Heart right ventricle (tissue), 16 donors: ENCODE measurements at regions not wholly inside any gene's neighbourhood (a gene's known extent, or its start where the extent isn't known, plus 50 kb on each side); places are given as distances from the start of the nearest gene placed in this dataset.

Source experiments
- ATAC-seq, 8 donors: fragments of 200-7000 bp; cut with Tn5 transposase; one replicate each; pipeline ENCODE4 v1.9.1; 2020; ENCODE audit warnings: mild to moderate bottlenecking in 8 of 8, moderate library complexity in 8 of 8, moderate number of reproducible peaks in 1 of 8
- DNase-seq, 2 donors: peaks; one replicate each; pipeline ENCODE4 v3.0.0-alpha.2; 2020
- H3K27ac ChIP-seq, 10 donors: fragments of 200-600 bp; sonication (generic) in 2 of 10; one replicate each; pipeline versions ENCODE4 v1.5.0 to v1.8.0; 2020 to 2022; ENCODE audit warnings: mild to moderate bottlenecking in 3 of 10
- H3K27me3 ChIP-seq, 7 donors: fragments of 200-600 bp; one replicate each; pipeline ENCODE4 v1.8.0; 2021 to 2022; ENCODE audit warnings: mild to moderate bottlenecking in 2 of 7
- H3K36me3 ChIP-seq, 9 donors: fragments of 200-600 bp; sonication (generic) in 1 of 9; one replicate each; pipeline versions ENCODE4 v1.5.0 to v1.8.0; 2020 to 2022; ENCODE audit warnings: mild to moderate bottlenecking in 2 of 9
- H3K4me1 ChIP-seq, 9 donors: fragments of 200-600 bp; sonication (generic) in 1 of 9; one replicate each; pipeline versions ENCODE4 v1.5.0 to v1.8.0; 2020 to 2022; ENCODE audit warnings: mild to moderate bottlenecking in 4 of 9
- H3K4me3 ChIP-seq, 10 donors: fragments of 200-600 bp; sonication (generic) in 2 of 10; one replicate each; pipeline versions ENCODE4 v1.5.0 to v1.8.0; 2020 to 2022; ENCODE audit warnings: mild to moderate bottlenecking in 7 of 10, moderate library complexity in 2 of 10
- H3K9me3 ChIP-seq, 11 donors: fragments of 200-600 bp in 10 of 11; sonication (generic) in 2 of 11; one replicate each; pipeline versions ENCODE4 v1.5.0 to v1.8.0; 2013 to 2022; ENCODE audit warnings: mild to moderate bottlenecking in 2 of 11, control low read depth in 1 of 11, moderate library complexity in 1 of 11
- CTCF ChIP-seq, 9 donors: fragments of 200-600 bp; sonication (generic) in 2 of 9; IDR thresholded peaks; one replicate each; pipeline versions ENCODE4 v1.5.0 to v1.8.0; 2021 to 2022; ENCODE audit warnings: antibody characterized with exemption in 9 of 9, mild to moderate bottlenecking in 5 of 9, moderate library complexity in 1 of 9
- WGBS, 2 donors: extraction: QIAGEN DNeasy Blood & Tissue Kit; methylation state at CpG; one replicate each; pipeline ENCODE4 v1.1.7; 2013; ENCODE audit warnings: inconsistent platforms in 1 of 2; 5-methylcytosine and 5-hydroxymethylcytosine counted together
- intact Hi-C, 10 donors: fragments of 100-400 bp; cut with DNase I; formaldehyde crosslinking; loops; one replicate each; pipeline versions ENCODE4 v1.11.1 to v1.14.2; 2022
- donor health status: Arrhythmogenic right ventricular cardiomyopathy.
- donor health status: ischemic (EF 13 %, LVEDD 7.1; RV severe dilation, severe dysfunction).
- donor health status: healthy with polysubstance abuse.
- donor health status: DM: no; HTN: yes; CAD: no.
- donor health status: DM: no; HTN: no; CAD: no.
- donor health status: ischemic (EF 25% LVEDD 6.9; RV normal size, moderate dysfunction).
- donor health status: ischemic (EF 25% LVEDD 5.7; RV mildly dilated, moderate dysfunction).
- donor health status: healthy.
- donor health status: DM: yes; HTN: yes; CAD: no.
- donor health status: Ischemic cardiomyopathy.
- donor health status: ischemic (EF 35%, LVEDD 5.7; RV mildly dilated, moderate dysfunction).
- donor health status: nonischemic (EF 11% LVEDD 7.7; RV severe dilation, severe dysfunction).
- donor health status: DM: yes; HTN: yes; CAD: no.
- donor health status: PGD.
- donor health status: ischemic (EF 29% LVEDD 5.4; RV normal size, mild dysfunction).
- donor health status: nonischemic (EF 23%, LVEDD 6.1; RV moderate dilation, normal function).

DNA sequence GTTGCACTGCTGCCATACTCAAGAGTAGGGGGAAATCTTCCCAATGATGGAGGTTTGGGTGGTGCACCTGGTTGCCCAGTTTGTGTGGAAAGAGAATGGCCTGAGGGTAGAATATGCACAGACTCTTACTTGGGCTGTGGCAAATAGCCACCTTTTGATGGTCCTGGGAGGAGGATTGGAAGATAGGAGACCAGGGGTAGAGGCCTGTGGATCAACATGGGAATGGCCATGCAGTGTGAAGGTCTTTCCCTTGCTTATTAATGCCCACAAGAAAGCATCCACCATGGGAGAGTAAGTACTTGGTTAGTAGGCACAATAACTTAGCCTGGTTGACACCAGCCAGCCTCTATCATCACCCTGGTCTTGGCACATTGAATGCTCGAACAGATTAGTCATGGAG is 156.8 kb upstream of the LEF1 start:
- no peak for ATAC-seq
- intact Hi-C loops, result no loop called here

GRCh38 chr4:108324450-108324849 is 155.7 kb upstream of the LEF1 start:
- intact Hi-C loops, result no loop called here
- H3K4me3 ChIP-seq, result no peak overlapping the region
- H3K4me1 ChIP-seq, result no peaks in the 10 kb centered on the region
- no peak overlapping the region for H3K27ac ChIP-seq
- peaks cover 0 to 9% (median 0%) of the 10 kb centered on the region in 7 donors for H3K27me3 ChIP-seq
- no peak for TF ChIP-seq CTCF (IDR thresholded peaks at IDR 0.05)
- H3K36me3 ChIP-seq, result no peaks in the 10 kb centered on the region
- DNase-seq (no peak), ATAC-seq (no peak)
- H3K9me3 ChIP-seq, result peaks cover 0 to 9% (median 5%) of the 10 kb centered on the region in 11 donors
- 48 to 59% methylated on average over 1 of the region's 1 CpG for WGBS, 2 donors

More for the DNA sequence above, 156.8 kb upstream of the LEF1 start:
- Histone ChIP-seq H3K27ac (no peak overlapping the region), H3K36me3 (no peaks in the 10 kb centered on the region), H3K4me1 (no peaks in the 10 kb centered on the region), H3K9me3 (peaks cover 0 to 9% (median 5%) of the 10 kb centered on the region in 11 donors), H3K27me3 (peaks cover 0 to 9% (median 0%) of the 10 kb centered on the region in 7 donors), H3K4me3 (no peak overlapping the region)
- no peak for TF ChIP-seq CTCF (IDR thresholded peaks at IDR 0.05)
- no peak for DNase-seq
- 94% methylated on average over 1 of the region's 1 CpG for WGBS, 2 donors

- intact Hi-C loops, result no loop called here
- Histone ChIP-seq H3K27ac (no peak overlapping the region), H3K4me1 (no peaks in the 10 kb centered on the region), H3K27me3 (peaks cover 0 to 5% (median 0%) of the 10 kb centered on the region in 7 donors), H3K4me3 (no peak overlapping the region), H3K36me3 (no peaks in the 10 kb centered on the region), H3K9me3 (peaks cover 0 to 9% (median 5%) of the 10 kb centered on the region in 11 donors)
- DNase-seq, result no peak
- ATAC-seq, result no peak
- TF ChIP-seq CTCF (IDR thresholded peaks at IDR 0.05), result no peak
- WGBS, 2 donors, result 91% methylated on average over 4 of the region's 4 CpGs
Measured at GRCh38 chr4:108322497-108322896, 153.8 kb upstream of the LEF1 start.

GRCh38 chr4:108320061-108320460 is 151.3 kb upstream of the LEF1 start:
- WGBS, 2 donors, result 37 to 63% methylated on average over 1 of the region's 1 CpG
- no peak for TF ChIP-seq CTCF (IDR thresholded peaks at IDR 0.05)
- no peak for DNase-seq
- H3K27ac ChIP-seq, result no peak overlapping the region
- intact Hi-C loops, result no loop called here
- ATAC-seq, result no peak
- no peaks in the 10 kb centered on the region for H3K4me1 ChIP-seq
- no peak overlapping the region for H3K4me3 ChIP-seq
- no peaks in the 10 kb centered on the region for H3K36me3 ChIP-seq
- H3K9me3 ChIP-seq, result peaks cover 0 to 9% (median 5%) of the 10 kb centered on the region in 11 donors
- H3K27me3 ChIP-seq, result peaks cover 0 to 5% (median 0%) of the 10 kb centered on the region in 7 donors
